CD4-positive, alpha-beta T cell treated with Interleukin-15 for 4 hours (primary cell): ENCODE measurements at regions not wholly inside any gene's neighbourhood (a gene's known extent, or its start where the extent isn't known, plus 50 kb on each side); places are given as distances from the start of the nearest gene placed in this dataset.

ENCODE experiments used
- DNase-seq: peaks from one replicate; pipeline ENCODE4 v3.0.0-alpha.2; 2020; ENCODE audit warnings: low spot score

DNA sequence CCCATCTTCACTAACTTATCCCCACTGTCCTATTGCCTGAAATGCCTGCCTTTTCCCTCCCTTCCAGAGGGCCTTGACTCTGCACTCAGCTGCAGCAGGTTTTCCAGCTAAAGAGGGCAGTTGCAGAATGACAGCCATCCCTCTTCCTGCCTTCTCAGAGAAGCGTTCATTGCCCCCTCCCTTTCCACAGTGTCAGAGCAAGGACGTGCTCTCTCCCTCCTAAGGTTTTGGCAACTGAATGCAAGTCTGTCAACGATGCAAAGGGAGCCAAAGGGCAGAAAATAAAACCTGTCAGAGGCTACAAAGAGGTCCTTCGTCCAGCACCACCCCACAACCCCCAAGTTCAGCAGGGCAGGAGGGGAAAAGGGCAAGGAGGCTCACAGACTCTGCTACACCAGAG is 230.1 kb upstream of the THBS1 start:
- no peak for DNase-seq

DNA sequence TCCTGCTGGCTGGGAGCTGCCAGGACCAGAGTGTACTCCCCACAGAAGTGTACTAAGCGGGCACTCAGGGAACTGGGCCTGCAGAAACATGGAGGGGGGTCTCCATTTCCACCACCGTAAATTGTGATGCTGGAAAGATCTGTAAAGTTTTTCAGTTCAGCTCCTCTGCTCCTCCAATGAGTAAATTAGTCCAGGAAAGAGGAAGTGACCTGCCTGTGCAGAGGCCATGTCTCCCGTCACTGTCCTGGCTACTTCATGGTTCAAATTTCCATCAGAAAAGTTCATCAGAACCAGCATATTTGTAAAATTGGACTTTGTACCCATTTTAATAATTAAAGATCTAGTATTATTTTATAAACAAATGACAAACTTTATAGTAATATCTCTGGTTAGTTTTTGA is 226.7 kb upstream of the THBS1 start:
- no peak for DNase-seq

DNA sequence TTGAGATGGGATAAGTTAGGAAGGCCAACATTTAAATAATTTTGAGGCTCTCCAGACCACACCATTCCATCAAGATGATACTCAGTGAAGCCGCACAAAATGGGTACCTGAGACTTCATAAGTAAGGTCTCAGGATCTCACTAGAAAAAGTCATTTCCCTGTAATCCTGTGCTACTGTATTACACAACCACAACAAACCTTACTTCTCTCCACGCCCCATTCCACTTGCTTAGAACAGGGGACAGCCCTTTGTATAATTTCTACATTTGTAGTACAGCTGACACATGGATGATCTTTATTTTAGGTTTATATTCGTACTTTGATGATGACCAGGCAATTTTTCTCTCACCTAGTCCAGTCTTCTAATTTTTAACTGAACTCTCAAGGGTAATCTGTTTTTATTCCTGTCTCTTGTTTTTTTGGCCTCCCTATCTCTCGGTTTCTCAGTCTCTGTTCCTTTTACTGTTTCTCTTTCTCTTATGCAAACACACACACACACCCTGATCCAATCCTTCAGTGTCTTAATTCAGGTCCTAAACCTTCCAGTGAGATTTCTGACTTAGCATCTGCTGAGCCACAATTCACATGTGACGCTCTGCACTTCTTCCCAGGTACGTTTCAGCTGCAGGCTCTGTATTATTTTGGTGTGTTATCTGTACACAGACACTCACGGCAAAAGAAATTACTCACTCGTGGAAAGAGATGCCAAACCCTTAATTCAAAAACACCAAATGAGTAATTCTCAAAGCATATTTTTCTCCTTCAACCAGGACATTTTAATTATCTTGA is 223.2 kb upstream of the THBS1 start:
- DNase-seq: no peak

DNA sequence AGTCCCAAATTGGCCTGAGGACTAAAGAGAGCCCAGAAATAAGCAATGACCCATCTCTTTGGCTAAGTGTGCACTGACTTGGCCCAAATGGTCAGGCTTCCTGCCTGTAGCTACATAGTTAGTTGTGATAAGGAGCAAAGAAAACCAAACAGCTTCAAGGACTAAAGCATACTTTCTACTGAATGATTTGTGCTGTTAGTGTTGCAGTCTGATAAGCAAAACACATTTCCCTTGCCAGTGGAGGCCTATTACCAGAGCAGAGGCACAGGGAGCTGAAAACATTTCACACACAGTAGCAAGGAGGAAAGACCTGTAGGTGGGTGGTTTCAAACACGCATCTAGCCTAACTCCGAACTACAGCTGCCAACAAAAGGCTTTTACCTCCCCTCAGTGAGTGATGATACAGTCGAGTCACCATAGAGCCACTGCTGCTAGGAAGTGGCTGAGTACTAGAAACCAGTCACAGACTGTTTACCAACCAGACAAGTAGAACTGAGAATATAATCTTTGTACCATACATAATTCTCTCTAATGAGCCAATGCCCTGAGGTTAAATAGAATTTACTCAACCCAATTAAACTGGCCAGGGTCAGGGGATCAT is 222.3 kb upstream of the THBS1 start:
- DNase-seq: no peak

DNA sequence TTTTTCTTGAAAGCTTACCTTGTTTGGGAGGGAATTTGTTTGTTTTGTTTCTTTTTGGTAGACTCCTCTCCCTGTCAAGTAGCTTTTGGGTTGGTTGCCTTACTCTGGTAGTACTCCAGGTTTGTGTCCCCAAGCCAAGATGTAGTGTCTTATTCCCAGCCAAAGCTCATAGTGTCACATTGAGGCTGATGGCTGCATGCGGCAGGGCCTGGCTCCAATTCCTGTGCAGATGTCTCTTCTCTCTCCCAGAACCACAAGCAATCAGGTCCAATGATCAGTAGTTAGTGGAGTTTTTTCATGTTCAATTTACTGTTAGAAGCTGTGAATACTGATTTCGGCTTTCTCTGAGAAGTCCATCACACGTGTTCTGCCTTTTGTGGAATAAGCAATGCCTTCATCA is 221.1 kb upstream of the THBS1 start:
- no peak for DNase-seq

DNA sequence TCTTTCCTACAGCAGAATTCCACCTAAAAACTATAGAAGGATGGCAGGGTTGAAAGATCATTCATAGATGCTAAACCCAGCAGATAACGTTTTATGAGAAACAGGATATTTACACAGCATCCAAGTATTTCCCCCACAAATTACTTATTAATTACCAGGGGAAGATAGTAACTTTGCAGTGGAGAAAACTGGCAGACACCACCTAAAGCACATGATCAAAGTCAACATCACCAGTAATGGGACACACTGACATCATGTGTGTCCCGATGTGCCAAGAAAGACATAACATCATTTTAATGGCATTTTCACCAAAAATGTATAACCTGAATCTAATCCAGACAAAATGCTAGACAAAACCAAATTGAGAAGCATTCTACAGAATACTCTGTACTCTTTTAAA is 220.4 kb upstream of the THBS1 start:
- no peak for DNase-seq

DNA sequence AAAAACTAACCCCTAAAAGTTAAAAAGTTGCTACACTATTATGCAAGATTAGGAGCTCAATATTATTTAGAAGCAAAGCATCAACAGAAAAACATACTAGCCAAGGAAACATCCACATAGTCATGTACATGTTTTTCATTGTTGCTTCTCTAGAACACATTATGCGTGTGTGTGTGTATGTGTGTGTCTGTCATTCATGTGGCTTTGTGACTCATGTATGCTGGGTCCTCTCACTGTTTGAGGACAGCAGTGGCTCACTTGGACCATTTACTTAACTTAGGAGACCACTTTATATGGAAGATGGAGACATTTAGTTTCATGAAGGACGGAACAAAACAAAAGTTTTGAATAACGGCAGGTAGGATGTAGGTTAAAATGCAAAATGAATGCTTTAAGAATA is 219.4 kb upstream of the THBS1 start:
- DNase-seq: no peak

DNA sequence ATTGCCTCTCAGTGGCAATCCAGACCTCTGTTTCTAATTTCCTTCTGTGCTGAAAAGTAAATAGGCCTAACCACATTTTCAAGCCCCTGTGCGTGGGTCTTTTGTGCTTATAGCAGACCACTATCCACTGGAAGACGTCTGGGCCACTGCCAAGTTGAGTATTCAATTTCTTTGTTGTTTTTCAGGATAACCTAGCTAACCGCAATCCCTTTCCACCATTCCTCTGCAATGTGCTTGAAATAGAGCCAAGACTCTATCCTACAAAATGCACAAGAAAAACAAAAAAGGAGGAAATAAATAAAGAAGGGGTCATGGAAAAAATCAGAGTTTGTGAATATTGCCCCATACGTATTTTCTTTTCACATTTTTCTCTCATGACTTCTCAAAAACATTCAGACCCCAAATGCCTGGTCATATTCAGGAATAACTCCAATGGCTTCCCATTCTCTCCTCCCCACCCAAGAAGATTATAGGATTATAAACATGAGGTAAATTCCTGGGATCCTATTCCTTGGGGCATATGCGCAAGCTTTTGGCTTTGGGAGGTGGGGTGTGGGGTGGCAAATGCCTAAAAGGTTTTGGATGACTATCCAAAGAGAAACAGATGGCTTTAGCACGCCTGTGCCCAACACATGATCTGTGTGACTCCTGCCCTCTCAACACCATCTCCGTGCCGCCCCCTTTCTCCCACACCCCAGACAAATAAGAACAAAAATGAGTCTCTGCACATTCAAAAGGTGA is 217.9 kb upstream of the THBS1 start:
- DNase-seq: no peak

DNA sequence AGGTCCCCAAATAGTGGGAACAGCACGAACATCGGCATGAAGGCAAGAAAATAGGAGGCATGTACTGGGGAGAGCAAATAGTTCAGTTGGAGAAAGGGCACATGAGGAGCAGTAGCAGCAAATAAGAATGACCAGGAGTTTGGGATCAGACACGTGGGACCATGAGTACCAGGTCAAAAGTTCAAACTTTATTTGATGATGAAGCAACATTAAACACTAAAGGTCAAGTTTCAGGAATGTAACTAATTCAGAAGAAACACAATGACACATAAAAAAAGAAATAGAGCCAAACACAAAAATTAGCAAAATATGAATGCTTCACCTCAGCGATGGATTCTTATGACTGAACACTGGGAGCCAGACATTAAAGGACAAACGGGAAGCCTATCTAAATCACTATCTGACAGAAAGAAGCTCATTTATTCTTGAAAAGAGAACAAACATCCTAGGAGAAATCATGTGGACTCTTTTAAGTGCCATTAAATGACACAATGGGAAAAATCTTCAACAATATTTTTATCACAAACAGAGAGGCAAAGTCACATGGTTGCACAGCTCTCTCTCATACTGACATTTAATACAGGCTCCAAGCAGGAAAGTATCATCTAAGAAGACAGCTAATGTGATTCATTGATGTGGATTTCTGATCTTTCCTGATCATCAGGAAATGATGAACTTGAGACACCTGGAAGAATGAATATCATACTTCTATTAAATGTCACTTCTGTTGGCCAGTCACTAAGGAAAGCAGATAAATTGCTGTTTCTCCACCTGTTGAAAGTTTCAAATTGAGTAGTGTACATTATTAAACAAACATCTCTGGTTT is 216.9 kb upstream of the THBS1 start:
- no peak for DNase-seq

DNA sequence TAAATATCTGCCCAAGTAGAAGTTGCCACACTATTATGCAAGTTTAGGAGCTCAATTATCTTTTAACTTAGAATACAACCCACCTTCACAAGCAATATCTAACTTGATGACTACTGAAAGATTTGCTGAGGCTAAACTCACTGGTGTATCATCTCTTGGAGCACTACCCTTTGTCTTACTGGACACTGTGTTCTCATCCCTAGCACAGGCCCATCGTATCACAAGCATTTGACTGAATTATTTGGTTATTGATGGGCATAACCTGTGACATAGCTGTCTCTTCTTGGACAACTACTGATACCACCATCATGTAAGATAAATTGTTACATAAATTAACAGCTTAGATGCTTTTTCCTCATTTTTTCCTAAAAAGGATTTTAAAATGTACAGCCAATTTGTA is 216.2 kb upstream of the THBS1 start:
- DNase-seq: no peak

DNA sequence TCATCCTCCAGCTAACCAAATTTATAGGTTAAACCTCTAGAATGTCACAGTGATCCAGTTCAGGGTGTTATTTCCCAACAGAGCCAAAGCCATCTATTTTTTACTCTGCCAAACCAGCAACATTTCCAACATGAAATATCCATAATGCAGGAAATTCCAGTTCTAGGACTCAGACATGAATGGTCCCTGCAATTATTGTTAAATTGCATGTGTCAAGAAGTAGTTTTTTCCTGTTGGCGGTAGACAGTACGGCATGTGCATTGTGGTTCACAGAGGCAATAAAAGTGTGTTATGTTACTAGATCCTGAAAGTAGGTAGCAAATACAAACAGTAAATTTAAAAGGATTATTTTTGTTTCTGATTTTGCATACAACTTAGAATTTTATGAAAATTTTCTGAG is 215.7 kb upstream of the THBS1 start:
- no peak for DNase-seq

DNA sequence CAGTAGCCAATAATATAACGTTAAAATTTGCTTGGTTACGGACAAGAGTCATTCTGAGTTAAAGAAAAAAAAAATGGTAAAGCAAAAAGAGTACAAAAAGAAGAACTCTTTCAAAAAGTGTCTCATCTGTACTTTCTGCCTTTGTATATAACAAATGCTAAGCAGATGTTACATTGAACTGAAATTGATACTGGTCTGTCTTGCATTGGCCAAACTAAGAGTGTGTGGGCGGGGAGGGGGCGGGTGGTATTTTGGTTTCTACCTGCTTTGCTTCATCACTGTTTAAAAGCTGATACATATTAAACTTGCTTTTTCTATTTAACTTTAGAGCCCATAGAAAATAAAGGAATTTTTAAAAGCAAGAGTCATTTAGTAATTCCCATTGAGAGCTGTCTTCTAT is 215.0 kb upstream of the THBS1 start:
- DNase-seq: no peak

DNA sequence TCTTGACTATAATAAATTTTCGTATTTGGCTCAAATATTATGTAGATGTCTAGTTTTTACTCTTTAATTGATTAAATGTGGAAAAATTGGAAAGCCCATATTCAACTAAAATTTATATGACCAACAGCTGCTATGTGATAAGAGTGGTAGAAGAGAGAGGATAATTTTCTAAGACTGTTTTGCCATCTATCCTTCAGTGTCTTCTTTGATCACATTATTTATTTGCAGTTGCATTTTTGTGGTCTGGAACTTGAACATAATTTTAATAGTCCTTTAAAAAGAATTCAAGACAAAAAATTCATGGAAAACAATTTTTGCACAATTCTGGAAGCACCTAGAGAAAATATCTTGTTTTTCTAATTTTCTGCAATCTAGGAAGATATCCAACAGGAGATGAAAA is 213.3 kb upstream of the THBS1 start:
- DNase-seq: no peak

DNA sequence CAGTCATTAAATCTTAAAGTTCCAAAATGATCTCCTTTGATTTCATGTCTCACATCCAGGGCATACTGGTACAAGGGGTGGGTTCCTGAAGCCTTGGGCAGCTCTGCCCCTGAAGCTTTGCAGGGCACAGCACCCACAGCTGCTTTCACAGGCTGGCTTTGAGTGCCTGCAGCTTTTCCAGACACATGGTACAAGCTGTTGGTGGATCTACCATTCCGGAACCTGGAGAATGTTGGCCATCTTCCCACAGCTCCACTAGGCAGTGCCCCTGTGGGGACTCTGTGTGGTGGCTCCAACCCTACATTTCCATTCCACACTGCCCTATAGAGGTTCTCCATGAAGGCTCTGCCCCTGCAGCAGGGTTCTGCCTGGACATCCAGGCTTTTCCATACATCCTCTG is 211.1 kb upstream of the THBS1 start:
- no peak for DNase-seq

DNA sequence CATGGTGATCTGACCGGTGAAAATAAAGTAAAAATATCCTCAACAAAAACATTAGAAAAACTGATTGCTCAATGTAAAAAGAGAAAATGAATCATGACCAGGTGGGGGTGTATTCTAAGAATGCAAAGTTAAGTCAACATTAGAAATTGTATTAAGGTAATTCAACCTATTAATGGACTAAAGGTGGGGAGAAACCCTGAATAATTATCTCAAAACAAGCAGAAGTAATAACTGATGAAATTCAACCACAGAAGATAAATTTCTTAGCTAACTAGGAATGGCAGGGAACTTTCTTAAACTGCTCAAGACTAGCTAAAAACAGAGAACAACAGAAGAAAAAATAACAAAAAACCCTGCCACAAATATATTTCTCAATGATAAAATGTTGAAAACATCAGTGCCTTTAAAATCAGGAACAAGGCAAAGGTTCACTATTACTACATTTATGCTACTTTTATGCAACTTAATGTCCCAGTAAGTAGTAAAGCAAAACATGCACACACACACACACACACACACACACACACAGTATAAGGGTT is 204.4 kb upstream of the THBS1 start:
- no peak for DNase-seq

DNA sequence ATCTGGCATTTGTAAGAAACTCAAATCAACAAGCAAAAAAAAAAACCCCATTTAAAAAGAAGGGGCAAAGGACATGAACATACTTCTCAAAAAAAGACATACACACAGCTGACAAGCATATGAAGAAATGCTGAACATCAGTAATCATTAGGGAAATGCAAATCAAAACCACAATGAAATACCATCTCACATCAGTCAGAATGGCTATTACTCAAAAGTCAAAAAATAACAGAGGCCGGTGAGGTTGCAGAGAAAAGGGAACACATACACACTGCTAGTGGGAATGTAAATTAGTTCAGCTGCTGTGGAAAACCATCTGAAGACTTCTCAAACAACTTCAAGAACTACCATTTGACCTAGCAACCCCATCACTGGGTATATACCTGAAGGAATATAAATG is 199.4 kb upstream of the THBS1 start:
- no peak for DNase-seq

DNA sequence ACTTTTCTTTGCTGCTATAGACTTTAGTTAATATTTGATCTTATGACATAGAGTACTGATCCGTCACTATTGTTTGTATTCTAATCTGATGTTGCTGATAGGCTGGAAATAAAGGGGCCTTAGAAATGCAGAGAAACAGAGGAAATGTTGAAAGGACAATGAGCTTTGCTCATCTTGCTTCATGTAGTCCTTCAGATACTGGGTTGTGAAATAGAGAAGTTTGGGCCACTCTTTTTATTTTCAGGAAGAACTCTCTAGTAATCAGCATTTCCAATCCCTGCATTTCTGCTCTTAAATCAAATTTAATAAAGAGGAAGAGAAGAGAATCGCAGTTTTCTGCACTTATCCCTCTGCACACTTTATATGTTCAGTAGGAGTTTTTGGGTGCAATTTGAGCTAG is 192.8 kb upstream of the THBS1 start:
- DNase-seq: no peak

DNA sequence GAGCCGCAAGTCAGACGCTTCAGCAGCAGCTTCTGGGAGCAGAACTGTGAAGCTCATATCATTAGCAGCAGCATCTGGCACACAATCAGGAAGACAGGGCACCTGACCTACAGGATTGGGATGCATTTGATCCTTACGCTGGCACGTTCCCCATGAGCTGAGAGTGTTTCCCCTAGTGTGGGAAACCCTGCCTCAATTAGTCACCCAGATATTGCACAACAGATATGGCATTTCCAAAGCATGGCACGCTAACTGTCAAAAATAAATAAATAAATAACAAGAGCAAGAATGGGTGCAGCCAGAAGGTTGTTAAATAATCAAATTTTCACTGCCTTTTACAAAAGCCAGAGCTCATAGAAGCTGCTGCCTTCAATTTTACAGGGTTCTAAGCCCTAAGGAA is 189.6 kb upstream of the THBS1 start:
- no peak for DNase-seq

DNA sequence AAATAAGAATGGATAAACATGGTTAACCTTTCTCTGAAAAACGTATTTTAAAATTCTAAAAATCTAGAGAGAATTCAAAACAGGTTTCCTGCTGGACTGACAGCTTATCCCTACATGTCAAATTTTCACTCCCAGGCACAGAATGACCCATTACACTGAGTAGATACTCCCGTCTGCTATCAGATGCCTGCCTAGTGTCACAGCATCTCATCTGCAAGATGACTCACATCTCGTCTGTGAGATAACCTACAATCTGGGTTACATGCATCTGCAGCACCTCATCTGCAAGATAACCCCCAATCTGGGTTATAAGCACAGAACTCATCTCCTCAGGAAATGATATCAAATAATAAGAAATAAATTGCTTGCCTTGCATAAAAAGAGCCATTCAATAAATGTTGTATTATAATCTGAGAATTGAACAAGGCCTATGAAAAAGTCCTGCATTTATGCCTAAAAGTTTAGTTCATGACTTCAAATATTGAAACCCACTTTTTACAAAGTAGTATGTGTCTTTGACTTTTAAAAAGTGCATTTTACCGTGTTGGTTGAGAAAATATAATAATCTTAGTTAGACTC is 188.3 kb upstream of the THBS1 start:
- no peak for DNase-seq

DNA sequence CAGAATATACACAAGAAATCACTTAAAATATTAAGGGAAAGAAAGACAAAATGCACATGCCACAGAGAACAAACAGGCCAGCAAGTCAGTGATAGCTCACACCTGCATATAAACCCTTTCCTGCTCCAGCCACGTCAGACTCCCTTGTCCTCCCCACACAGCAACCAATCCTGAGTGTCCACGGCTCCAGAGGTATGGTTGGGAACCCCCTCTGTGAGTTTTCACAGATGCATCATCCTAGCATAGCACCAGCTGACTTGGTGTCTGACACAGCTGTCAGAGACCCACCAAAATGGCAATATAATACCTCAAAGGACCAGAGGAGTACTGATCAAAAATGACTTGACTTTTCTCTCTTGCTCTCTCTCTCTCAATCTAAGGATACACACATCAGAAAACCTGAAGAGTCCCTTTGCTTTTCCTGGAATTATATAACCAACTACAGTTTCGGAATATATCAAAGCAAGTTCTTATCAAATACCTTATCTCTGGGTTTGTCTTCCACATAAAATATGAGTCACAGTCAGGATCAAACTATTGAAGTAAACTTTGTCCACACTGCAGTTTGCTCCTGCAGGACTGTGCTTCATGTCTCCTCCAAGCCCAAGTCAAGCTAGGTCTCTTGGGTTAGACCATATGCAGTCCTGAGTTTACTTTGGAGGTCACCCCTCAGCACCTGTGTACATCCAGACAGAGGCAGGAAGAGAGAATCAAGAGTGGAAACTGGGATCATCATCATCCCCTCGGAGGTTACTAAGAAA is 187.1 kb upstream of the THBS1 start:
- DNase-seq: no peak

DNA sequence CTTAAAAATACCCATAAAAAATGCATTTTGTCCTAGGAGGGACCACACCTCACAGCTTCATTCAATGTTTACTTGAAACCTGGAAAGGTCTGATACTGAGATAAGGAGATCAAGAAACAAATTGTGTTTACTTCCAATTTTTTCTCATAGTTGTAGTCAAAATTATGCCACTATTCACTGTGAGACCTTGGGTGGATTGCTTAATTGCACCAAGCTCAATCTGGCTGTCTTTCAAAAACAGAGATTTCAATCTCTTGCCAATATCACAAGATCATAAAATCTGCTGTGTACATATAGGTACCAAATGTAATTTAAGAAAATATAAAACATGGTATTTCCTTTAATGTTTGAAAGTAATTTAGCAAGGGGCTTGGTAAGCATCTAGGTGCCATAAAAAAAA is 186.4 kb upstream of the THBS1 start:
- no peak for DNase-seq
